SK-N-SH treated with all-trans-retinoic acid at 6 μM for 48 hours (cell line): ENCODE measurements at regions not wholly inside any gene's neighbourhood (a gene's known extent, or its start where the extent isn't known, plus 50 kb on each side); places are given as distances from the start of the nearest gene placed in this dataset.

ENCODE experiments used
- ATAC-seq: fragments of 200-7000 bp; cut with Tn5 transposase; 3 replicates; pipeline ENCODE4 v1.9.1; 2020; ENCODE audit warnings: mild to moderate bottlenecking, moderate library complexity
- ARNTL ChIP-seq: fragments of 450-650 bp; formaldehyde crosslinking; IDR thresholded peaks from 2 replicates; pipeline ENCODE4 v1.5.0; 2020; ENCODE audit warnings: low read depth, mild to moderate bottlenecking, moderate library complexity, borderline replicate concordance
- BACH2 ChIP-seq: fragments of 250-450 bp; sonication (Bioruptor Pico); IDR thresholded peaks from 2 replicates; pipeline ENCODE4 v1.9.0; 2021; ENCODE audit warnings: mild to moderate bottlenecking, borderline replicate concordance
- CSDC2 ChIP-seq: fragments of 250-450 bp; sonication (Bioruptor Pico); IDR thresholded peaks from 2 replicates; pipeline ENCODE4 v1.5.0; 2020; ENCODE audit warnings: mild to moderate bottlenecking, moderate library complexity
- ESRRG ChIP-seq: fragments of 250-450 bp; sonication (Bioruptor Pico); IDR thresholded peaks from 2 replicates; pipeline ENCODE4 v1.6.1; 2021; ENCODE audit warnings: mild to moderate bottlenecking
- ISL1 ChIP-seq: fragments of 250-450 bp; sonication (Bioruptor Pico); IDR thresholded peaks from 2 replicates; pipeline ENCODE4 v2.1.2; 2022; ENCODE audit warnings: mild to moderate bottlenecking, moderate library complexity
- OSR1 ChIP-seq: fragments of 250-450 bp; sonication (Bioruptor Pico); IDR thresholded peaks from 2 replicates; pipeline ENCODE4 v1.8.0; 2022; ENCODE audit warnings: moderate library complexity, mild to moderate bottlenecking, inconsistent platforms
- PATZ1 ChIP-seq: fragments of 250-450 bp; sonication (Bioruptor Pico); IDR thresholded peaks from 2 replicates; pipeline ENCODE4 v1.8.0; 2020; ENCODE audit warnings: mild to moderate bottlenecking, moderate library complexity, borderline replicate concordance
- POU6F1 ChIP-seq: fragments of 250-450 bp; sonication (Bioruptor Pico); IDR thresholded peaks from 2 replicates; pipeline ENCODE4 v1.8.0; 2021; ENCODE audit warnings: low read depth, mild to moderate bottlenecking, moderate library complexity, borderline replicate concordance
- PPARA ChIP-seq: fragments of 250-450 bp; sonication (Bioruptor Pico); IDR thresholded peaks from 2 replicates; pipeline ENCODE4 v1.5.0; 2020; ENCODE audit warnings: mild to moderate bottlenecking, borderline replicate concordance
- RARB ChIP-seq: fragments of 250-450 bp; sonication (Bioruptor Pico); IDR thresholded peaks from 2 replicates; pipeline ENCODE4 v1.8.0; 2021; ENCODE audit warnings: mild to moderate bottlenecking, moderate library complexity
- SNAI2 ChIP-seq: fragments of 250-450 bp; sonication (Bioruptor Pico); IDR thresholded peaks from 2 replicates; pipeline ENCODE4 v1.5.0; 2020; ENCODE audit warnings: mild to moderate bottlenecking, moderate library complexity
- TCF4 ChIP-seq: fragments of 250-450 bp; sonication (Bioruptor Pico); IDR thresholded peaks from 2 replicates; pipeline ENCODE4 v1.8.0; 2021; ENCODE audit warnings: mild to moderate bottlenecking, moderate library complexity, borderline replicate concordance
- TOX ChIP-seq: fragments of 250-450 bp; sonication (Bioruptor Pico); IDR thresholded peaks from 2 replicates; pipeline ENCODE4 v1.8.0; 2021; ENCODE audit warnings: mild to moderate bottlenecking, moderate library complexity, borderline replicate concordance
- TSHZ2 ChIP-seq: fragments of 250-450 bp; sonication (Bioruptor Pico); IDR thresholded peaks from 2 replicates; pipeline ENCODE4 v1.5.0; 2020; ENCODE audit warnings: mild to moderate bottlenecking, moderate library complexity
- ZC3H10 ChIP-seq: fragments of 250-450 bp; sonication (Bioruptor Pico); IDR thresholded peaks from 2 replicates; pipeline ENCODE4 v1.5.1; 2021; ENCODE audit warnings: mild to moderate bottlenecking, moderate library complexity
- ZFP3 ChIP-seq: fragments of 250-450 bp; sonication (Bioruptor Pico); IDR thresholded peaks from 2 replicates; pipeline ENCODE4 v1.5.0; 2020; ENCODE audit warnings: mild to moderate bottlenecking, moderate library complexity
- ZFP30 ChIP-seq: fragments of 450-650 bp; formaldehyde crosslinking; IDR thresholded peaks from 2 replicates; pipeline ENCODE4 v1.5.0; 2022; ENCODE audit warnings: mild to moderate bottlenecking, moderate library complexity
- ZNF565 ChIP-seq: fragments of 450-650 bp; formaldehyde crosslinking; conservative IDR thresholded peaks from 2 replicates; pipeline ENCODE4 v1.5.0; 2020; ENCODE audit warnings: low read depth, mild to moderate bottlenecking, moderate library complexity
- ZNF70 ChIP-seq: fragments of 450-650 bp; formaldehyde crosslinking; IDR thresholded peaks from 2 replicates; pipeline ENCODE4 v1.5.0; 2020; ENCODE audit warnings: mild to moderate bottlenecking, moderate library complexity
- ZNF8 ChIP-seq: fragments of 450-650 bp; formaldehyde crosslinking; IDR thresholded peaks from 2 replicates; pipeline ENCODE4 v1.5.0; 2020; ENCODE audit warnings: mild to moderate bottlenecking, moderate library complexity
- TF ChIP-seq, protein P1 (sequence below): fragments of 250-450 bp; sonication (Bioruptor Pico); IDR thresholded peaks from 2 replicates; pipeline ENCODE4 v1.5.1; 2021; ENCODE audit warnings: mild to moderate bottlenecking, moderate library complexity
- TF ChIP-seq, protein P2 (sequence below): fragments of 250-450 bp; sonication (Bioruptor Pico); IDR thresholded peaks from 2 replicates; pipeline ENCODE4 v1.5.1; 2020; ENCODE audit warnings: low read depth, mild to moderate bottlenecking, moderate library complexity

DNA sequence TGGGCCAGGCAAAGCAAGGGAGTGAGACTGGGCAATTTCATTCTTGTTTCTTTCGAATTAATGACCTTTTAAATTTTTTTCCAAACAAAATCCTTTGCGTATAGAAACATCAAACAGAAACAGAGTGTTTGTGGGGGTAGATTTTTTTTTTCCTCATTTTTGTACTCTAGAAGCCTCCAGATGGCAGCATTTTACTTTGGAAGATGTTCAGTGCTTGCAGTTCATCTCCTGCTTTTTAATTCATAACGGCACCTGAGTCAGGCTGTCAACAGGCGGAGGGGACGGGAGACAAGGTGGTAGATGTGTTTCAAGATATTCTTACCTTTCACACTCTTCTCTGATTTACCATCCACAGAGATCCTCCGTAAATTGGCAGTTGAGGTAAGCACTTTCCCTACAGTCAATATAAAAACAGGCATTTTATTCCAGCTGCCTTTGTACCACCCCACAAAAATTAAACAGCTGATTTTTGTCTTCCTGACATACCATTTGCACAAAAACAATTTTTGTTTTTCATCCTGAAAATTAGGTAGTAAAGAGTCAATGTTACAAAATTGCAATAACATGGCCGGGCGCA is 99.5 kb upstream of the FBXL17 start (continued):
- TF ChIP-seq PATZ1 (CRISPR knock-in tag) (no peak), TOX (CRISPR knock-in tag) (no peak), OSR1 (CRISPR knock-in tag) (no peak), ARNTL (CRISPR knock-in tag) (no peak), ZNF565 (CRISPR knock-in tag) (no peak), ZNF70 (CRISPR knock-in tag) (no peak), ZNF8 (CRISPR knock-in tag) (no peak), ZFP3 (CRISPR knock-in tag) (no peak), ESRRG (CRISPR knock-in tag) (no peak), POU6F1 (no peak)

- TF ChIP-seq ZFP3 (CRISPR knock-in tag) (no peak), ZNF70 (CRISPR knock-in tag) (no peak), PPARA (CRISPR knock-in tag) (no peak), ZFP30 (no peak), ZNF8 (CRISPR knock-in tag) (no peak), ARNTL (CRISPR knock-in tag) (no peak), CSDC2 (CRISPR knock-in tag) (no peak), POU6F1 (no peak)
- TF ChIP-seq, protein P1, sequence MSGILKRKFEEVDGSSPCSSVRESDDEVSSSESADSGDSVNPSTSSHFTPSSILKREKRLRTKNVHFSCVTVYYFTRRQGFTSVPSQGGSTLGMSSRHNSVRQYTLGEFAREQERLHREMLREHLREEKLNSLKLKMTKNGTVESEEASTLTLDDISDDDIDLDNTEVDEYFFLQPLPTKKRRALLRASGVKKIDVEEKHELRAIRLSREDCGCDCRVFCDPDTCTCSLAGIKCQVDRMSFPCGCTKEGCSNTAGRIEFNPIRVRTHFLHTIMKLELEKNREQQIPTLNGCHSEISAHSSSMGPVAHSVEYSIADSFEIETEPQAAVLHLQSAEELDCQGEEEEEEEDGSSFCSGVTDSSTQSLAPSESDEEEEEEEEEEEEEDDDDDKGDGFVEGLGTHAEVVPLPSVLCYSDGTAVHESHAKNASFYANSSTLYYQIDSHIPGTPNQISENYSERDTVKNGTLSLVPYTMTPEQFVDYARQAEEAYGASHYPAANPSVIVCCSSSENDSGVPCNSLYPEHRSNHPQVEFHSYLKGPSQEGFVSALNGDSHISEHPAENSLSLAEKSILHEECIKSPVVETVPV (CRISPR knock-in tag) = no peak
- TF ChIP-seq, protein P2, sequence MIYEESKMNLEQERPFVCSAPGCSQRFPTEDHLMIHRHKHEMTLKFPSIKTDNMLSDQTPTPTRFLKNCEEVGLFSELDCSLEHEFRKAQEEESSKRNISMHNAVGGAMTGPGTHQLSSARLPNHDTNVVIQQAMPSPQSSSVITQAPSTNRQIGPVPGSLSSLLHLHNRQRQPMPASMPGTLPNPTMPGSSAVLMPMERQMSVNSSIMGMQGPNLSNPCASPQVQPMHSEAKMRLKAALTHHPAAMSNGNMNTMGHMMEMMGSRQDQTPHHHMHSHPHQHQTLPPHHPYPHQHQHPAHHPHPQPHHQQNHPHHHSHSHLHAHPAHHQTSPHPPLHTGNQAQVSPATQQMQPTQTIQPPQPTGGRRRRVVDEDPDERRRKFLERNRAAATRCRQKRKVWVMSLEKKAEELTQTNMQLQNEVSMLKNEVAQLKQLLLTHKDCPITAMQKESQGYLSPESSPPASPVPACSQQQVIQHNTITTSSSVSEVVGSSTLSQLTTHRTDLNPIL (CRISPR knock-in tag) = no peak
- TF ChIP-seq, all 23 proteins: peak for 0
- no peak for ATAC-seq
Measured at GRCh38 chr5:108472237-108472636, 90.3 kb upstream of the FBXL17 start.

DNA sequence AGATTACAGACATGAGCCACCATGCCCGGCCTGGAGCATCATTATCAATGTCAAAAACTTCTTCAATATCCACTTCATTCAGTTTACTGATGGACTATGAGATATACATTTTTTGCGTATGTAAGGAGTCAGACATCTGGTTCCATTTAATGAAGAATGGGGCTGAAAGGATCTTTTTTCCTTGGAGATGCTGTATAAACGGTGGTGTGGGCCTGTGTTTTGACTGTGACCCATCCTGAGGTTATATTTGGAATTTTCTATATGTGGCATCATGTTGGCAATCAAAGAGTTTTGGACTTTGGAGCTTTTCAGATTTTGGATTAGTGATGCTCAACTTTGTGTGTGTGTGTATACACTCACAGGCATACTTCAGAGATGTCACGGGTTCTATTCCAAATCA is 85.7 kb upstream of the FBXL17 start:
- ATAC-seq = peak; percentile 46; the same call in 2 of the 3 replicates
- TF ChIP-seq, protein P2 (CRISPR knock-in tag) = no peak
- TF ChIP-seq BACH2 (CRISPR knock-in tag) (no peak), ZNF70 (CRISPR knock-in tag) (no peak), ZC3H10 (no peak), ARNTL (CRISPR knock-in tag) (no peak), TOX (CRISPR knock-in tag) (no peak), PPARA (CRISPR knock-in tag) (no peak), ZNF565 (CRISPR knock-in tag) (no peak), RARB (no peak), CSDC2 (CRISPR knock-in tag) (no peak), TSHZ2 (CRISPR knock-in tag) (no peak), TCF4 (CRISPR knock-in tag) (no peak), ZFP30 (no peak), SNAI2 (no peak), ISL1 (CRISPR knock-in tag) (no peak), POU6F1 (no peak)
